ENCODE measurements at regions not wholly inside any gene's neighbourhood (a gene's known extent, or its start where the extent isn't known, plus 50 kb on each side); places are given as distances from the start of the nearest gene placed in this dataset.

GRCh38 chr13:74889321-74889720 is 592.6 kb downstream of the TBC1D4 start:
- DNase-seq (ENCODE audit: low read depth in 2 of 2, low spot score in 1 of 2) = no peak

- no peak for DNase-seq (ENCODE audit: low read depth in 2 of 2, low spot score in 1 of 2)
These were observed 595.5 kb downstream of the TBC1D4 start for GRCh38 chr13:74886502-74886901.

GRCh38 chr13:74883834-74884233 is 598.1 kb downstream of the TBC1D4 start:
- DNase-seq (ENCODE audit: low read depth in 2 of 2, low spot score in 1 of 2) = no peak

- no peak for DNase-seq (ENCODE audit: low read depth in 2 of 2, low spot score in 1 of 2)
These were observed 610.4 kb downstream of the TBC1D4 start for GRCh38 chr13:74871369-74872070.

- DNase-seq (ENCODE audit: low read depth in 2 of 2, low spot score in 1 of 2) = no peak
These were observed 611.1 kb downstream of the TBC1D4 start for GRCh38 chr13:74870865-74871264.

- DNase-seq (ENCODE audit: low read depth in 2 of 2, low spot score in 1 of 2) = no peak
These were observed 612.1 kb downstream of the TBC1D4 start for GRCh38 chr13:74869846-74870245.

- no peak for DNase-seq (ENCODE audit: low read depth in 2 of 2, low spot score in 1 of 2)
These were observed 613.9 kb downstream of the TBC1D4 start for GRCh38 chr13:74868049-74868448.

- no peak for DNase-seq (ENCODE audit: low read depth in 2 of 2, low spot score in 1 of 2)
These were observed 614.5 kb downstream of the TBC1D4 start for GRCh38 chr13:74867460-74867859.

- DNase-seq (ENCODE audit: low read depth in 2 of 2, low spot score in 1 of 2) = no peak
These were observed 615.9 kb downstream of the TBC1D4 start for GRCh38 chr13:74866101-74866500.

- DNase-seq (ENCODE audit: low read depth in 2 of 2, low spot score in 1 of 2) = no peak
These were observed 616.3 kb downstream of the TBC1D4 start for GRCh38 chr13:74865656-74866055.

- DNase-seq (ENCODE audit: low read depth in 2 of 2, low spot score in 1 of 2) = no peak
These were observed 621.2 kb downstream of the TBC1D4 start for GRCh38 chr13:74860789-74861188.

- no peak for DNase-seq (ENCODE audit: low read depth in 2 of 2, low spot score in 1 of 2)
These were observed 631.1 kb downstream of the TBC1D4 start for GRCh38 chr13:74850893-74851292.

- no peak for DNase-seq (ENCODE audit: low read depth in 2 of 2, low spot score in 1 of 2)
These were observed 634.0 kb downstream of the TBC1D4 start for GRCh38 chr13:74847966-74848365.

GRCh38 chr13:74845806-74846205 is 636.2 kb downstream of the TBC1D4 start:
- no peak for DNase-seq (ENCODE audit: low read depth in 2 of 2, low spot score in 1 of 2)

GRCh38 chr13:74841651-74842050 is 640.3 kb downstream of the TBC1D4 start:
- DNase-seq (ENCODE audit: low read depth in 2 of 2, low spot score in 1 of 2) = no peak

GRCh38 chr13:74841123-74841522 is 640.8 kb downstream of the TBC1D4 start:
- no peak for DNase-seq (ENCODE audit: low read depth in 2 of 2, low spot score in 1 of 2)

- no peak for DNase-seq (ENCODE audit: low read depth in 2 of 2, low spot score in 1 of 2)
These were observed 642.3 kb downstream of the TBC1D4 start for GRCh38 chr13:74839656-74840055.

GRCh38 chr13:74838096-74838495 is 643.9 kb downstream of the TBC1D4 start:
- no peak for DNase-seq (ENCODE audit: low read depth in 2 of 2, low spot score in 1 of 2)

- no peak for DNase-seq (ENCODE audit: low read depth in 2 of 2, low spot score in 1 of 2)
These were observed 645.3 kb downstream of the TBC1D4 start for GRCh38 chr13:74836628-74837027.

GRCh38 chr13:74835579-74835978 is 646.4 kb downstream of the TBC1D4 start:
- DNase-seq (ENCODE audit: low read depth in 2 of 2, low spot score in 1 of 2) = no peak

GRCh38 chr13:74825938-74826246 is 656.1 kb downstream of the TBC1D4 start:
- DNase-seq (ENCODE audit: low read depth in 2 of 2, low spot score in 1 of 2) = no peak

- DNase-seq (ENCODE audit: low read depth in 2 of 2, low spot score in 1 of 2) = no peak
These were observed 656.6 kb downstream of the TBC1D4 start for GRCh38 chr13:74825152-74825937.

- no peak for DNase-seq (ENCODE audit: low read depth in 2 of 2, low spot score in 1 of 2)
These were observed 661.2 kb downstream of the TBC1D4 start for GRCh38 chr13:74820809-74821208.
